ENCODE measurements at regions not wholly inside any gene's neighbourhood (a gene's known extent, or its start where the extent isn't known, plus 50 kb on each side); places are given as distances from the start of the nearest gene placed in this dataset.
"Not testable (repeated sequence)": the region's sequence is repeated elsewhere in the genome, so short reads cannot be mapped to it uniquely, and the experiment has no call there.

DNA sequence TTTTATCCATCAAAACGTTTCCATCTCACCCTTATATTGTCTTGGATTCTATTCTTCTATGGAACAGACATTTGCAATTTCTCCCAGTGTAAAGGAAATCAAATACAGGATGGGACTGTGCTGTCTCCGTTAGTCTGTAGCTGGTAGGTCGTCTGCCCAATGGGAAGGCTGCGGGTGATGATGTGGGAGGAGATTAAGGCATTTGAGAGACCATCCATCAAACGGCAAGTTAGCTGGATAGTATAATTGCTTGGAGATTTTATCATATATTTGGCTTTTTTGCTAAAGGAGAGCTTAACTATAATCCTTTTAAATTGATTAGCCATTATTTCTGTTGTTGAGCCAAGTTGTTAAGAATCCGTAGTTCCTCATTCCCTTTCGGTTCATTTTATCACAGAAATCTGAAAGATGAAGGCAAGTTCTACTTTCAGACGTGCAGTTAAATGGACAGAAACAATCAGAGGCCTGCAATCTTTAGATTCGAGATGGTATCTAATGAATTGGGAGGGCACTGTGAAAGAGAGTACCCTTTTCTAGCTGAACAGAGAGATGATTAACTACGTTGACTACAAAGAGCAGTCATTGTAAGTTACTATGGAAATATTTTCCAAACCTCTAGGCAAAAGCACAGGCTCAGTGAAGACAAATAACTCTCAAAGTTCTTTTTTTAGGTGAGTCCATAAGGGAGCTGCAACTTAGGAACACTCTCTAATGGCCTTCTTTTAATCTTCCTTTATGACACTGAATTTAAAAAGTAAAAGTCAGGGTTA, 253.3 kb upstream of the KIAA1217 start:
- no peak for DNase-seq (ENCODE audit: low read depth in 2 of 2)

- no peak for DNase-seq (ENCODE audit: low read depth in 2 of 2)
These were observed 243.8 kb upstream of the KIAA1217 start for GRCh38 chr10:23965123-23965522.

- DNase-seq (ENCODE audit: low read depth in 2 of 2), result no peak
These were observed 243.1 kb upstream of the KIAA1217 start for GRCh38 chr10:23965880-23966279.

DNA sequence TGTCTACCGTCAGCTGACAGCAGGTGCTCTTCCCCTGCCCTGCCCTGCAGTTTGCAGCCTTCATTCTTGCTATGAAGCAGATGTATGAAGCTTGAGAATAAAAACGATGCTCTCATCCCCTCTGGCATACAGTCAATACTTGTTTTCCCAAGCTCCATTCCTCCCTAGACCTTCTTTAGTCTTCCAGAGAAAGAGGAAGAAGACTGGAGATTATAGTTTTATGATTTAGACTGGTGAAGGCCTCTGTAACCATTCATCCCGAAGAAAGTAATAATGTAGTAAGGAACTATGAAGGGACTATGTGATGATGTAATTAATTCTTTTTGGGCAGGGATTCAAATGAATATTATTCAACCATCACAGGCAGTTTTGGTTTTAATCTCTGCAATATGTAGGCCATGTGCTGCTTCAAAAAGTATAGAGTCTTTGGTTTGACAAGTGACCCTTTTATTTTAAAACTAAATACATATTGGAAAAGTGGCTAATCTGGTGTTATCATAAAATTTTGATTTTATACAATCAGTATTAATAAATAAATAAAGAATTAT, 242.4 kb upstream of the KIAA1217 start:
- no peak for DNase-seq (ENCODE audit: low read depth in 2 of 2)

GRCh38 chr10:23968301-23968700, 240.6 kb upstream of the KIAA1217 start:
- no peak for DNase-seq (ENCODE audit: low read depth in 2 of 2)

GRCh38 chr10:23974746-23975272, 234.1 kb upstream of the KIAA1217 start:
- DNase-seq (ENCODE audit: low read depth in 2 of 2), result no peak

DNA sequence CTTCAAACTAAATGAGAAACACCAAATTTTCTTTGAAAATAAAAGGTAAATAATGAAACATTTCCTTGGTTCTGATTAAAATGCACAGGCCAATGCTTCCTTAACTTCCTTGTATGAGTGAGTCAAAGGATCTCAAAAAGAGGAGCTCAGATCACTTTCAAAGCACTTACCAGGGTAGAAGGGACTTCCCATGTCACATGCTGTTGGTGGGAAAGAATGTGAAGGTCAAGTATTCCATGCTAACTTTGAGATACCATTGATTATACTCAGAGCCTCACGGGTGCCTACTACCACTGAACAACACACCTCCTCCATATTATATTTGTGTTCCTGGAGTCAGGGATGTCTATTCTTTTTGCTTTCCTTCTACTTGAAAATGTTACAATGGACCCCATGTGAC, 233.5 kb upstream of the KIAA1217 start:
- DNase-seq (ENCODE audit: low read depth in 2 of 2), result no peak

DNA sequence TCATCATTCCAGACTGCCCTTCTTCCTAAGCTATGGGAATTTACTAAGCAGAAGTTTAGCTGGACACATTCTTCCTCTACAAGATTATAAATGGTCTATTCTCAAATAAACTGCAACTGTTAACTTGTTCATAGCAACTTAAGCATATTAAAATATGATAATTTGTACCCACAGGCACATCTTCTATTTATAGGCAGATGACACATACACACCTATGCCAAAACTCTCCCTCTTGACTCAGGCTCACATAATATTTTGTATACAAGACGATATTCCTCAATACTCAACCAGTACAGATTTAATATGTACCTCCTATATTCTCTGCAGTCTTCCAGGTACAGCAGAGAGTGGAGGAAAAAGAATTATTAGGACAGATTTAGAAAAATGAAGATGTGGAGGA, 232.7 kb upstream of the KIAA1217 start:
- DNase-seq (ENCODE audit: low read depth in 2 of 2), result no peak

- no peak for DNase-seq (ENCODE audit: low read depth in 2 of 2)
These were observed 230.6 kb upstream of the KIAA1217 start for GRCh38 chr10:23978317-23978716.

GRCh38 chr10:23980094-23980493, 228.8 kb upstream of the KIAA1217 start:
- DNase-seq (ENCODE audit: low read depth in 2 of 2), result no peak

DNA sequence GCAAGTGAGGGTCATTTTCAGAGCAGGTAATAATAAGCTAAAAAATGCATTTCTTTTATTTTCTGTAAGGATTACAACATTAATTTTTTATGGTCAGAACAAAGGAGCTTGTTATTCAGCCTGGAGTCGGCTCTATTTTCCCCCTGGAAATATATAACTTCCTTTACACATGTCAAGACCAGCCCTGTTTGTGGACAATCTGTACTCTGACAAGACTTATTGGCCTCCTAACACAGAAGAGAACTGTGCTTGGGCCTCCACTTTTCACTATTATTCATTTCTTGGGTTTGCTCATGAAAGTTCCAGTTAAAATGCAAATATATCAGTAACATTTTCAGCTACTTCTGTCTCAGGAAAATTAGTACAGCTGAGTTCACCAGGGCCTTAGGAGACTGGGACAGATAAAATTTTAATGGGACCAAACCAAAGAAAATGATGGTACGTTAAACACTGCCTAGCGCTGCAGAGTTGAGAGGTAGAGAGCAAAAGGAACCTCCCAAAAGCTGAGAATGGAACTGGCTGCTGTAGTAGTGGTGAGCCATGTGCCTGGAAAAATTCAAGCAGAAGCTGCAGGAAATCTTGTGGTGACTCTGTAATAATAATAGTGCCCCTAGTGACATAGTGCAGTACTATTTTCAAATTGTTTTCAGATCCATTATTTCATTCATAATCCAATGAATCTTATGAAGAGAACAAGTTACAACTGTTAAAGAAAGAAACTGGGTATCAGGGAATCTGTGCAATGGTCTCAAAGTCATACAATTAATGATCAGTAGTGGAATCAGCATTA, 227.2 kb upstream of the KIAA1217 start:
- DNase-seq (ENCODE audit: low read depth in 2 of 2), result no peak

DNA sequence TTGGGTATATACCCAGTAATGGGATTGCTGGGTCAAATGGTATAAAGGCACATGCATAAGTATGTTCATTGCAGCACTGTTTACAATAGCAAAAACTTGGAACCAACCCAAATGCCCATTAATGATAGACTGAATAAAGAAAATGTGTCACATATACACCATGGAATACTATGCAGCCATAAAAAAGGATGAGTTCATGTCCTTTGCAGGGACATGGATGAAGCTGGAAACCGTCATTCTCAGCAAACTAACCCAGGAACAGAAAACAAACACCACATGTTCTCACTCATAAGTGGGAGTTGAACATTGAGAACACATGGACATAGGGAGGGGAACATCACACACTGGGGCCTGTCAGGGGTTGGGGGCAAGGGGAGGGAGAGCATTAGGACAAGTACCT, 224.5 kb upstream of the KIAA1217 start:
- not testable (repeated sequence) for DNase-seq (ENCODE audit: low read depth in 2 of 2)

- no peak for DNase-seq (ENCODE audit: low read depth in 2 of 2)
These were observed 220.9 kb upstream of the KIAA1217 start for GRCh38 chr10:23988006-23988405.

GRCh38 chr10:23994459-23995046, 214.4 kb upstream of the KIAA1217 start:
- DNase-seq (ENCODE audit: low read depth in 2 of 2), result peak; percentile 37 to 72

DNA sequence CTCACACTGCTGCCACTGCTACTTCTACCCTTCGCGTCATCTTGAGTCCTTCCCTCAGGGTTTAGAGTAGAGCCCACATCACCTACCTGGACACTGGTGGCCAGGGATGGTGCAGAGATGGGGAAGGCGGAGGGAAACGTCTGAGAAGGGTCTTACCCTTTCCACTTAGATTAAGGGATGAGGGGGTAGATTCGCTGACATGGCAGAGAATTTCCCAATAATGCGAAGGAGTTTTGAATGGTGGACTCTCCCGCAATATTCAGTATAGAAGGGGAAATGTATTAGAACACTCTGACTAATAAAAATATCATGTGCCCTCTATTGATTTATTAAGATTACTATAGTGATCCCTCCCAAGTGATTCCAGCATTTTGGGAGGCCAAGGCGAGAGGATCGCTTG, 209.5 kb upstream of the KIAA1217 start:
- no peak for DNase-seq (ENCODE audit: low read depth in 2 of 2)

DNA sequence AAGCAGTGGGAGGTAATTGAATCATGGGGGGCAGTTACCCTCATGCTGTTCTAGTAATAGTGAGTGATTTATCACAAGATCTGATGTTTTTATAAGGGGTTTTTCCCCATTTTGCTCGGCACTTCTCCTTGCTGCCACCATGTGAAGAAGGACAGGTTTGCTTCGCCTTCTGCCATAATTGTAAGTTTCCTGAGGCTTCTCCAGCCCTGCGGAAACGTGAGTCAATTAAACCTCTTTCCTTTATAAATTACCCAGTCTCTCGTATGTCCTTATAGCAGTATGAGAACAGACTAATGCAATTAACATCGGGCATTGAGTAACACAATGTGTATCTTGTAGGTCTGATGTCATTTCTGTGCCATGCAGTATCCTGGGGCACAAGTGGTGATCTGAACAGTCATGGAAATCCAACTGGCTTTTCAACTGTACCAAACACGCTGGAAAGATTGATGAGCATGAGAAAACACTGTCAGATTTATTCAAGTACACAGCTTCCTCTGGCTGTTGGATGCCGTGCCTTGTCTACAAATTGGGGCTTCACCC, 208.6 kb upstream of the KIAA1217 start:
- DNase-seq (ENCODE audit: low read depth in 2 of 2), result no peak

DNA sequence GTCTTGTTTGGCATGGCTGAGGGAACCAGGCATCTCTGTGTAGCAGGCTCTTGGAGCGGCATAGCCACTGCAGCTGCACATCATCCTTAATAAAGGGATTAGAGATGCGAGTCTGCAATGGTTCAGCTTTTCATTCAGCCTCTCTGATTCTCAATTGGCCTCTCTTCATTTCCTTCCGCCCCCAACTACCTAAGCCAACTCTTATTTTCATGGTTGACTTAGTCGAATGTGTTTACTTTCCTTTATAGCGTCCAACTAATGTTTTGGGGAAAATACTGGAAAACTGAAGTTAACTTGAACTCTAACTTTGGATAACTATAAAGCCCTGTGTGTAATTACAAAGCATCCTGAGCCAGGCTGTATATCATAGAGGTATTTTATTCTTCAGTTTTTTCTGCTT, 202.2 kb upstream of the KIAA1217 start:
- no peak for DNase-seq (ENCODE audit: low read depth in 2 of 2)

DNA sequence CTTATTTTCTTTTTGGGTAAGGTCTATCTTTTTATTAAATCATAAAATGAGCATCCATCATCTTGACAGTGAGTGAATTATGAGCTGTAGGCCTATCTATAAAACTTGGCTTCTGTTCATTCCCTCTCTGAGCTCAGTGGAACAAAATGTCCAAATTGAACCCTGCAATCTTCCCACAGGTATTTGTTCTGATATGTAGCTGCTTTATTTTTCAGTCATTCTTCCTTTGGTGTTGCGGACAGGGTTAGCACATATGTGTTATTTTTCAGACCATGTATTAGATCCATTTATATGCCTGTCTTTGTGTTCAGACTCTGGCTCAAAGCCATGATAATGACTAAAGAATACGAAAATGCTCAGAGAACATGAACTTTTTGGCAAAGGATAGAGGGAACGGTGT, 201.6 kb upstream of the KIAA1217 start:
- DNase-seq (ENCODE audit: low read depth in 2 of 2), result no peak

GRCh38 chr10:24008164-24009091, 200.5 kb upstream of the KIAA1217 start:
- peak in 1 of 2 donors; percentile 2 for DNase-seq (ENCODE audit: low read depth in 2 of 2)

GRCh38 chr10:24009115-24009514, 199.8 kb upstream of the KIAA1217 start:
- no peak for DNase-seq (ENCODE audit: low read depth in 2 of 2)

DNA sequence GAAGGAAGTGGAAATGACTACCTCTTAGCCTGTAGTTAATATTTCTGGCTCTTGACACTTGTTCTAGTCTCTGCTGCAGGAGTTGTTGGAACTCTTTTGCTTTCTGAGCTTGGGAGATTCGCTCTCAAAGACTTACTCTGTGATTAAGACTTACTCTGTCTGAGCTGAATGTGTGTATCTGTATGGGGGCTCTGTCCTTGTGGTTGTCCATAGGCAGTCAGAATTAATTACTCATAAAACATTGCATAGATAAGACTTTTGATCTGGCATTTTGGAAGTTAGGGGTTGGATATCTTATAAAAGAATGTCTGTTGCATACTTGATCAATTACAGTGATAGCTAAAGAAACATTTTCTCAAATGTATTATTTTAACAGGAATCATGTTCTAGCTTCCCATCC, 199.2 kb upstream of the KIAA1217 start:
- DNase-seq (ENCODE audit: low read depth in 2 of 2), result no peak
